Lung (tissue), 11 donors: ENCODE measurements at regions not wholly inside any gene's neighbourhood (a gene's known extent, or its start where the extent isn't known, plus 50 kb on each side); places are given as distances from the start of the nearest gene placed in this dataset.

Source experiments
- ATAC-seq: fragments of 200-7000 bp; cut with Tn5 transposase; one replicate; pipeline ENCODE4 v1.9.1; 2020; ENCODE audit warnings: moderate number of reproducible peaks; ENCODE audit not compliant: insufficient read depth, low FRiP score
- DNase-seq, 3 donors: peaks; one replicate each; pipeline ENCODE4 v3.0.0-alpha.2; 2013 to 2017
- H3K27ac ChIP-seq, 2 donors: one replicate each; pipeline ENCODE4 v1.5.1; 2013; ENCODE audit warnings: mild to moderate bottlenecking in 2 of 2, moderate library complexity in 2 of 2, control low read depth in 1 of 2, inconsistent platforms in 1 of 2, low read depth in 1 of 2, low read length in 1 of 2
- H3K27me3 ChIP-seq, 3 donors: one replicate each; pipeline ENCODE4 v1.5.1; 2013; ENCODE audit warnings: low read length in 2 of 3; ENCODE audit not compliant: control insufficient read depth in 3 of 3, insufficient read depth in 3 of 3
- H3K36me3 ChIP-seq, 4 donors: one replicate each; pipeline ENCODE4 v1.5.1; 2013; ENCODE audit warnings: low read length in 4 of 4, mild to moderate bottlenecking in 1 of 4, moderate library complexity in 1 of 4; ENCODE audit not compliant: control insufficient read depth in 4 of 4, insufficient read depth in 4 of 4
- H3K4me1 ChIP-seq, 5 donors: one replicate each; pipeline ENCODE4 v1.5.1; 2013; ENCODE audit warnings: low read length in 5 of 5, mild to moderate bottlenecking in 2 of 5, moderate library complexity in 1 of 5; ENCODE audit not compliant: control insufficient read depth in 5 of 5, insufficient read depth in 5 of 5
- H3K4me3 ChIP-seq: one replicate; pipeline ENCODE4 v1.5.1; 2013; ENCODE audit warnings: mild to moderate bottlenecking, control low read depth, moderate library complexity
- H3K9ac ChIP-seq, 2 donors: one replicate each; pipeline ENCODE4 v1.5.1; 2013; ENCODE audit warnings: low read length in 2 of 2, control low read depth in 1 of 2; ENCODE audit not compliant: insufficient read depth in 1 of 2
- H3K9me3 ChIP-seq, 4 donors: one replicate each; pipeline ENCODE4 v1.5.1; 2013; ENCODE audit warnings: low read length in 3 of 4, mild to moderate bottlenecking in 1 of 4, moderate library complexity in 1 of 4; ENCODE audit not compliant: control insufficient read depth in 4 of 4, insufficient read depth in 3 of 4
- CTCF ChIP-seq: IDR thresholded peaks from 2 replicates; pipeline ENCODE4 v1.5.1; 2012; ENCODE audit warnings: mild to moderate bottlenecking; ENCODE audit errors: control extremely low read depth, extremely low read depth
- WGBS, 2 donors: extraction: QIAGEN DNeasy Blood & Tissue Kit; methylation state at CpG; one replicate each; pipeline ENCODE4 v1.1.7; 2013; 5-methylcytosine and 5-hydroxymethylcytosine counted together
- donor health status: control.
- donor health status: control.
- donor health status: Bipolar disorder and iron deficiency.
- donor health status: healthy.
- donor health status: DM: yes; HTN: yes; CAD: no.

GRCh38 chr17:13351046-13351445 is 250.7 kb downstream of the HS3ST3A1 start:
- DNase-seq (no peak), ATAC-seq (no peak)
- 59 to 66% methylated on average over 3 of the region's 3 CpGs for WGBS, 2 donors
- Histone ChIP-seq H3K9ac (no peak overlapping the region), H3K27ac (no peak overlapping the region), H3K9me3 (no peaks in the 10 kb centered on the region), H3K27me3 (no peaks in the 10 kb centered on the region), H3K4me1 (peaks cover 0 to 4% (median 0%) of the 10 kb centered on the region in 5 donors), H3K36me3 (no peaks in the 10 kb centered on the region), H3K4me3 (no peak overlapping the region)
- TF ChIP-seq CTCF: no peak

- no peak overlapping the region for H3K9ac ChIP-seq
- ATAC-seq (no peak), DNase-seq (no peak)
- H3K4me1 ChIP-seq: peaks cover 0 to 4% (median 0%) of the 10 kb centered on the region in 5 donors
- H3K4me3 ChIP-seq: no peak overlapping the region
- H3K36me3 ChIP-seq: no peaks in the 10 kb centered on the region
- no peak for TF ChIP-seq CTCF
- WGBS, 2 donors: 89 to 94% methylated on average over 9 of the region's 9 CpGs
- H3K27ac ChIP-seq: no peak overlapping the region
- H3K27me3 ChIP-seq: no peaks in the 10 kb centered on the region
- no peaks in the 10 kb centered on the region for H3K9me3 ChIP-seq
Measured at GRCh38 chr17:13350466-13350865, 251.3 kb downstream of the HS3ST3A1 start.

- DNase-seq (no peak), ATAC-seq (no peak)
- no peak overlapping the region for H3K9ac ChIP-seq
- no peak overlapping the region for H3K27ac ChIP-seq
- WGBS, 2 donors: 72 to 81% methylated on average over 10 of the region's 10 CpGs
- H3K27me3 ChIP-seq: no peaks in the 10 kb centered on the region
- no peak for TF ChIP-seq CTCF
- no peak overlapping the region for H3K4me3 ChIP-seq
- no peaks in the 10 kb centered on the region for H3K9me3 ChIP-seq
- H3K36me3 ChIP-seq: no peaks in the 10 kb centered on the region
- no peaks in the 10 kb centered on the region for H3K4me1 ChIP-seq
Measured at GRCh38 chr17:13346996-13347762, 254.6 kb downstream of the HS3ST3A1 start.

- Histone ChIP-seq H3K9me3 (no peaks in the 10 kb centered on the region), H3K9ac (no peak overlapping the region), H3K27ac (no peak overlapping the region), H3K27me3 (no peaks in the 10 kb centered on the region), H3K36me3 (no peaks in the 10 kb centered on the region), H3K4me3 (no peak overlapping the region), H3K4me1 (no peaks in the 10 kb centered on the region)
- ATAC-seq: no peak
- 95% methylated on average over 5 of the region's 5 CpGs for WGBS, 2 donors
- no peak for DNase-seq
- TF ChIP-seq CTCF: no peak
Measured at GRCh38 chr17:13346592-13346991, 255.1 kb downstream of the HS3ST3A1 start.
